ENCODE measurements at regions not wholly inside any gene's neighbourhood (a gene's known extent, or its start where the extent isn't known, plus 50 kb on each side); places are given as distances from the start of the nearest gene placed in this dataset.

DNA sequence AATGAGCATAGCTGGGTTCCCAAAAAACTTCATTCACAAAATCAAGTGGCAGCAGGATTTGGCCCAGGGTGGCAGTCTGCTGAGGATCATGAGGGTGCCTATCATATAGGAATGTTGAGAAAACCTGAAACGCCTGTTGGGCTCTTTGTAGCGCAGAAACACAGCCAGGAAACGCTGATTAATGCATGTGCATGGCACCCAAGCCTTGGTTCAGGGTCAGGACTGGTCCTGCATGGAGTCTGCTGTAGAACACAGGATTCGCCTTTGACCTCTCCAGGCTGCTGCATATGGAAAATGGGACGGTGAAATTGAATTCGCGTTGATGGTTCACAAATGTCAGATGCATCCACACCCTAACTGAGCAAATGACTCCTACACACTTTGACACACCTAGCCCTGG is 227.9 kb upstream of the COPS8 start (continued):
- TF ChIP-seq, protein P1, sequence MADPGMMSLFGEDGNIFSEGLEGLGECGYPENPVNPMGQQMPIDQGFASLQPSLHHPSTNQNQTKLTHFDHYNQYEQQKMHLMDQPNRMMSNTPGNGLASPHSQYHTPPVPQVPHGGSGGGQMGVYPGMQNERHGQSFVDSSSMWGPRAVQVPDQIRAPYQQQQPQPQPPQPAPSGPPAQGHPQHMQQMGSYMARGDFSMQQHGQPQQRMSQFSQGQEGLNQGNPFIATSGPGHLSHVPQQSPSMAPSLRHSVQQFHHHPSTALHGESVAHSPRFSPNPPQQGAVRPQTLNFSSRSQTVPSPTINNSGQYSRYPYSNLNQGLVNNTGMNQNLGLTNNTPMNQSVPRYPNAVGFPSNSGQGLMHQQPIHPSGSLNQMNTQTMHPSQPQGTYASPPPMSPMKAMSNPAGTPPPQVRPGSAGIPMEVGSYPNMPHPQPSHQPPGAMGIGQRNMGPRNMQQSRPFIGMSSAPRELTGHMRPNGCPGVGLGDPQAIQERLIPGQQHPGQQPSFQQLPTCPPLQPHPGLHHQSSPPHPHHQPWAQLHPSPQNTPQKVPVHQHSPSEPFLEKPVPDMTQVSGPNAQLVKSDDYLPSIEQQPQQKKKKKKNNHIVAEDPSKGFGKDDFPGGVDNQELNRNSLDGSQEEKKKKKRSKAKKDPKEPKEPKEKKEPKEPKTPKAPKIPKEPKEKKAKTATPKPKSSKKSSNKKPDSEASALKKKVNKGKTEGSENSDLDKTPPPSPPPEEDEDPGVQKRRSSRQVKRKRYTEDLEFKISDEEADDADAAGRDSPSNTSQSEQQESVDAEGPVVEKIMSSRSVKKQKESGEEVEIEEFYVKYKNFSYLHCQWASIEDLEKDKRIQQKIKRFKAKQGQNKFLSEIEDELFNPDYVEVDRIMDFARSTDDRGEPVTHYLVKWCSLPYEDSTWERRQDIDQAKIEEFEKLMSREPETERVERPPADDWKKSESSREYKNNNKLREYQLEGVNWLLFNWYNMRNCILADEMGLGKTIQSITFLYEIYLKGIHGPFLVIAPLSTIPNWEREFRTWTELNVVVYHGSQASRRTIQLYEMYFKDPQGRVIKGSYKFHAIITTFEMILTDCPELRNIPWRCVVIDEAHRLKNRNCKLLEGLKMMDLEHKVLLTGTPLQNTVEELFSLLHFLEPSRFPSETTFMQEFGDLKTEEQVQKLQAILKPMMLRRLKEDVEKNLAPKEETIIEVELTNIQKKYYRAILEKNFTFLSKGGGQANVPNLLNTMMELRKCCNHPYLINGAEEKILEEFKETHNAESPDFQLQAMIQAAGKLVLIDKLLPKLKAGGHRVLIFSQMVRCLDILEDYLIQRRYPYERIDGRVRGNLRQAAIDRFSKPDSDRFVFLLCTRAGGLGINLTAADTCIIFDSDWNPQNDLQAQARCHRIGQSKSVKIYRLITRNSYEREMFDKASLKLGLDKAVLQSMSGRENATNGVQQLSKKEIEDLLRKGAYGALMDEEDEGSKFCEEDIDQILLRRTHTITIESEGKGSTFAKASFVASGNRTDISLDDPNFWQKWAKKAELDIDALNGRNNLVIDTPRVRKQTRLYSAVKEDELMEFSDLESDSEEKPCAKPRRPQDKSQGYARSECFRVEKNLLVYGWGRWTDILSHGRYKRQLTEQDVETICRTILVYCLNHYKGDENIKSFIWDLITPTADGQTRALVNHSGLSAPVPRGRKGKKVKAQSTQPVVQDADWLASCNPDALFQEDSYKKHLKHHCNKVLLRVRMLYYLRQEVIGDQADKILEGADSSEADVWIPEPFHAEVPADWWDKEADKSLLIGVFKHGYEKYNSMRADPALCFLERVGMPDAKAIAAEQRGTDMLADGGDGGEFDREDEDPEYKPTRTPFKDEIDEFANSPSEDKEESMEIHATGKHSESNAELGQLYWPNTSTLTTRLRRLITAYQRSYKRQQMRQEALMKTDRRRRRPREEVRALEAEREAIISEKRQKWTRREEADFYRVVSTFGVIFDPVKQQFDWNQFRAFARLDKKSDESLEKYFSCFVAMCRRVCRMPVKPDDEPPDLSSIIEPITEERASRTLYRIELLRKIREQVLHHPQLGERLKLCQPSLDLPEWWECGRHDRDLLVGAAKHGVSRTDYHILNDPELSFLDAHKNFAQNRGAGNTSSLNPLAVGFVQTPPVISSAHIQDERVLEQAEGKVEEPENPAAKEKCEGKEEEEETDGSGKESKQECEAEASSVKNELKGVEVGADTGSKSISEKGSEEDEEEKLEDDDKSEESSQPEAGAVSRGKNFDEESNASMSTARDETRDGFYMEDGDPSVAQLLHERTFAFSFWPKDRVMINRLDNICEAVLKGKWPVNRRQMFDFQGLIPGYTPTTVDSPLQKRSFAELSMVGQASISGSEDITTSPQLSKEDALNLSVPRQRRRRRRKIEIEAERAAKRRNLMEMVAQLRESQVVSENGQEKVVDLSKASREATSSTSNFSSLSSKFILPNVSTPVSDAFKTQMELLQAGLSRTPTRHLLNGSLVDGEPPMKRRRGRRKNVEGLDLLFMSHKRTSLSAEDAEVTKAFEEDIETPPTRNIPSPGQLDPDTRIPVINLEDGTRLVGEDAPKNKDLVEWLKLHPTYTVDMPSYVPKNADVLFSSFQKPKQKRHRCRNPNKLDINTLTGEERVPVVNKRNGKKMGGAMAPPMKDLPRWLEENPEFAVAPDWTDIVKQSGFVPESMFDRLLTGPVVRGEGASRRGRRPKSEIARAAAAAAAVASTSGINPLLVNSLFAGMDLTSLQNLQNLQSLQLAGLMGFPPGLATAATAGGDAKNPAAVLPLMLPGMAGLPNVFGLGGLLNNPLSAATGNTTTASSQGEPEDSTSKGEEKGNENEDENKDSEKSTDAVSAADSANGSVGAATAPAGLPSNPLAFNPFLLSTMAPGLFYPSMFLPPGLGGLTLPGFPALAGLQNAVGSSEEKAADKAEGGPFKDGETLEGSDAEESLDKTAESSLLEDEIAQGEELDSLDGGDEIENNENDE (IDR thresholded peaks at IDR 0.05; ENCODE audit: insufficient replicate concordance, low read length): no peak

All from H1 (cell line).